Peyer's patch (tissue), 4 donors: ENCODE measurements at regions not wholly inside any gene's neighbourhood (a gene's known extent, or its start where the extent isn't known, plus 50 kb on each side); places are given as distances from the start of the nearest gene placed in this dataset.

Experiments used
- DNase-seq, 3 donors: peaks; one replicate each; pipeline ENCODE4 v3.0.0-alpha.2; 2017 to 2019
- H3K27ac ChIP-seq, 4 donors: fragments of 200-600 bp; sonication (generic); one replicate each; pipeline ENCODE4 v1.5.1; 2016 to 2019
- H3K27me3 ChIP-seq, 2 donors: fragments of 200-600 bp; sonication (generic); one replicate each; pipeline ENCODE4 v1.5.1; 2019
- H3K36me3 ChIP-seq, 3 donors: fragments of 200-600 bp; sonication (generic); one replicate each; pipeline ENCODE4 v1.5.1; 2016 to 2019
- H3K4me1 ChIP-seq, 4 donors: fragments of 200-600 bp; sonication (generic); one replicate each; pipeline ENCODE4 v1.5.1; 2016 to 2019
- H3K4me3 ChIP-seq, 4 donors: fragments of 200-600 bp; sonication (generic); 1 replicate in 3 of 4; 2 replicates in 1 of 4; pipeline ENCODE4 v1.5.1; 2016 to 2019; ENCODE audit warnings: mild to moderate bottlenecking in 1 of 4
- H3K9me3 ChIP-seq, 4 donors: fragments of 200-600 bp; sonication (generic); one replicate each; pipeline ENCODE4 v1.5.1; 2016 to 2019; ENCODE audit warnings: mild to moderate bottlenecking in 1 of 4
- POLR2A ChIP-seq, 2 donors: fragments of 450-650 bp; IDR thresholded peaks; one replicate each; pipeline ENCODE4 v1.5.1; 2017; ENCODE audit warnings: antibody characterized with exemption in 2 of 2, mild to moderate bottlenecking in 2 of 2, moderate library complexity in 2 of 2
- TF ChIP-seq, protein P1 (sequence below), 6 experiments: fragments of 450-650 bp in 4 of 6; fragments of 200-600 bp in 2 of 6; sonication (generic) in 1 of 6; IDR thresholded peaks; one replicate each; pipeline ENCODE4 v1.5.1; 2017 to 2019; ENCODE audit warnings: antibody characterized with exemption in 6 of 6, mild to moderate bottlenecking in 3 of 6, moderate library complexity in 1 of 6

DNA sequence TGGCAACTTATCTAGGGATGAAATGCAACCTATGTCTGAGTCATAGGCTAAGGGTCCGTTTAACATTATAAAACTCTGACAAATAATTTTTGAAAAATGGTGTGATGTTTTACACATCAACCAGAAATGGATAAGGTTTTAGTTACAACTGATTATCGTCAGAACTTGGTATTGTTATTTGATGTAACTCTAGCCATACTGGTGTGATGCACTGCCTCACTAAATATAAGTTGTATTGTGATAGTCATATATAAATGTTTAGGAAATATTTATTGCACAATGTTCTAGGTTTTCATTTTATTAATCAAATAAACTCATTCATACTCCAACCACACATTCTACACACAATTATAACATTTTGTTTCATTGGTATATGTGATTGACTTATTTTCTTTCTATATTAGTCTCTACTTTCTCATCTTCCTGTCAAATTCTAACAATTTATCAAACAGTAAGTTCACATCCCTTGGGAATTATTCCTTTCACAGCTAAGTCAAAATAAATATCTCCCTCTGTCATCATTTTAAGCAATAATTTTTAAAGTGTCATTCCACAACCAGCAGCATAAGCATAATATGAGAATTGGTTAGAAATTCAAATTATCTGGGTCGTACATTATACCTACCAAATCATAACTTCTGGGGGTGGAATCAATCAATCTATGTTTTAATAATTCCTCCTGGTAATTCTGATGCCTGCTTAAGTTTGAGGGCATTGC, 873.9 kb downstream of the SLITRK1 start:
- Histone ChIP-seq H3K27ac (no peak overlapping the region), H3K36me3 (no peaks in the 10 kb centered on the region), H3K4me3 (no peak overlapping the region), H3K9me3 (no peaks in the 10 kb centered on the region), H3K4me1 (no peaks in the 10 kb centered on the region), H3K27me3 (no peaks in the 10 kb centered on the region)
- TF ChIP-seq, protein P1, sequence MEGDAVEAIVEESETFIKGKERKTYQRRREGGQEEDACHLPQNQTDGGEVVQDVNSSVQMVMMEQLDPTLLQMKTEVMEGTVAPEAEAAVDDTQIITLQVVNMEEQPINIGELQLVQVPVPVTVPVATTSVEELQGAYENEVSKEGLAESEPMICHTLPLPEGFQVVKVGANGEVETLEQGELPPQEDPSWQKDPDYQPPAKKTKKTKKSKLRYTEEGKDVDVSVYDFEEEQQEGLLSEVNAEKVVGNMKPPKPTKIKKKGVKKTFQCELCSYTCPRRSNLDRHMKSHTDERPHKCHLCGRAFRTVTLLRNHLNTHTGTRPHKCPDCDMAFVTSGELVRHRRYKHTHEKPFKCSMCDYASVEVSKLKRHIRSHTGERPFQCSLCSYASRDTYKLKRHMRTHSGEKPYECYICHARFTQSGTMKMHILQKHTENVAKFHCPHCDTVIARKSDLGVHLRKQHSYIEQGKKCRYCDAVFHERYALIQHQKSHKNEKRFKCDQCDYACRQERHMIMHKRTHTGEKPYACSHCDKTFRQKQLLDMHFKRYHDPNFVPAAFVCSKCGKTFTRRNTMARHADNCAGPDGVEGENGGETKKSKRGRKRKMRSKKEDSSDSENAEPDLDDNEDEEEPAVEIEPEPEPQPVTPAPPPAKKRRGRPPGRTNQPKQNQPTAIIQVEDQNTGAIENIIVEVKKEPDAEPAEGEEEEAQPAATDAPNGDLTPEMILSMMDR (IDR thresholded peaks at IDR 0.05), result no peak
- no peak for TF ChIP-seq POLR2A (IDR thresholded peaks at IDR 0.05)
- DNase-seq, result no peak

GRCh38 chr13:83007226-83007625, 875.0 kb downstream of the SLITRK1 start:
- H3K4me3 ChIP-seq, result no peak overlapping the region
- no peaks in the 10 kb centered on the region for H3K9me3 ChIP-seq
- no peaks in the 10 kb centered on the region for H3K36me3 ChIP-seq
- no peak overlapping the region for H3K27ac ChIP-seq
- no peaks in the 10 kb centered on the region for H3K27me3 ChIP-seq
- DNase-seq, result no peak
- H3K4me1 ChIP-seq, result no peaks in the 10 kb centered on the region
- TF ChIP-seq, protein P1 (IDR thresholded peaks at IDR 0.05), result no peak
- TF ChIP-seq POLR2A (IDR thresholded peaks at IDR 0.05), result no peak

GRCh38 chr13:83003185-83003584, 879.1 kb downstream of the SLITRK1 start:
- Histone ChIP-seq H3K9me3 (no peaks in the 10 kb centered on the region), H3K27me3 (no peaks in the 10 kb centered on the region), H3K4me1 (no peaks in the 10 kb centered on the region), H3K27ac (no peak overlapping the region), H3K36me3 (no peaks in the 10 kb centered on the region), H3K4me3 (no peak overlapping the region)
- no peak for DNase-seq
- no peak for TF ChIP-seq POLR2A (IDR thresholded peaks at IDR 0.05)
- TF ChIP-seq, protein P1 (IDR thresholded peaks at IDR 0.05), result no peak

DNA sequence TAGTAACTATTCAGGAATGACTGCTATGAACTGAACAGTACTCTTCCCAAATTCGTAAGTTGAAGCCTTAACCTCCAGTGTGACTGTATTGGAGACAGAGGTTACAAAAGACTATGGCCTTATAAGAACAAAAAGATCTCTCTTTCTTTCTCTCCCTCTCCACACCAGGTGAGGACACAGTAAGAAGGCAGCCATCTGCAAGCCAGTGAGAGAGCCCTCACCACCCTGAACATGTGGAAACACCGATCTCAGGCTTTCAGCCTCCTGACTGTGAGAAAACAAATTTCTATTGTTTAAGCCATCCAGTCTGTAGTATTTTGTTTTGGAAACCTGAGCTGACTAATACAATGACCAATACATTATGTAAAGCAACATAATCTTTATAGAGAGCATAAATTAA, 888.9 kb downstream of the SLITRK1 start:
- Histone ChIP-seq H3K36me3 (no peaks in the 10 kb centered on the region), H3K4me3 (no peak overlapping the region), H3K4me1 (no peaks in the 10 kb centered on the region), H3K27ac (no peak overlapping the region), H3K9me3 (no peaks in the 10 kb centered on the region), H3K27me3 (no peaks in the 10 kb centered on the region)
- no peak for DNase-seq
- TF ChIP-seq, protein P1 (IDR thresholded peaks at IDR 0.05), result no peak
- no peak for TF ChIP-seq POLR2A (IDR thresholded peaks at IDR 0.05)

DNA sequence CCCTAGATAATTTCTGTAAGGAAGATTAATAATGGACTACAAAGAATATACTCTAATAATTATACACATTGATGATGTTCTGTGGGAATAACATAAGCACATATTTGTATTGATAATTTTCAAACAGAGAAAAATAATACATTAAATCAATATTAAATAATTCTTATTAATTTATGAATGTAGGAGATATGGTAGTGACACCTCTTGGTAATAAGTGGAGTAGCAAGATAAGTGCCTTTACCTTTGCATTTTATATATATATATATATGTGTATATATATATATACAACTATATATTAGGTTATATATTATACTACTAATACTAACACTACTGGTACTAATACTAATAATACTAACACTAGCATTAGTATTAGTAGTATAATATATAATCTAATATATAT, 905.8 kb downstream of the SLITRK1 start:
- no peaks in the 10 kb centered on the region for H3K9me3 ChIP-seq
- no peak overlapping the region for H3K4me3 ChIP-seq
- no peaks in the 10 kb centered on the region for H3K36me3 ChIP-seq
- H3K27ac ChIP-seq, result no peak overlapping the region
- H3K27me3 ChIP-seq, result no peaks in the 10 kb centered on the region
- H3K4me1 ChIP-seq, result no peaks in the 10 kb centered on the region
- DNase-seq, result no peak
- no peak for TF ChIP-seq POLR2A (IDR thresholded peaks at IDR 0.05)
- TF ChIP-seq, protein P1 (IDR thresholded peaks at IDR 0.05), result no peak
